ACC112 (cell line): ENCODE measurements at regions not wholly inside any gene's neighbourhood (a gene's known extent, or its start where the extent isn't known, plus 50 kb on each side); places are given as distances from the start of the nearest gene placed in this dataset.

ENCODE experiments used
- H2AFZ ChIP-seq: fragments of 200-600 bp; sonication (generic); one replicate; pipeline ENCODE4 v1.6.0; 2017; ENCODE audit warnings: antibody characterized with exemption, low read length; ENCODE audit not compliant: unreplicated experiment
- H3K27ac ChIP-seq: fragments of 200-600 bp; sonication (generic); 2 replicates; pipeline ENCODE4 v1.5.1; 2014; ENCODE audit warnings: low read depth, mild to moderate bottlenecking, antibody characterized with exemption, low read length, moderate library complexity
- H3K27me3 ChIP-seq: fragments of 200-600 bp; sonication (generic); 2 replicates; pipeline ENCODE4 v1.6.1; 2014; ENCODE audit warnings: mild to moderate bottlenecking, antibody characterized with exemption, low read length, moderate library complexity, mixed read lengths; ENCODE audit not compliant: insufficient read depth
- H3K36me3 ChIP-seq: fragments of 200-600 bp; sonication (generic); 2 replicates; pipeline ENCODE4 v1.6.1; 2016; ENCODE audit warnings: mild to moderate bottlenecking, antibody characterized with exemption, low read length, moderate library complexity, mixed read lengths; ENCODE audit not compliant: insufficient read depth
- H3K4me1 ChIP-seq: fragments of 200-600 bp; sonication (generic); one replicate; pipeline ENCODE4 v1.6.1; 2016; ENCODE audit warnings: low read length, mixed read lengths; ENCODE audit not compliant: insufficient read depth, unreplicated experiment, control insufficient read depth
- H3K4me3 ChIP-seq: fragments of 200-600 bp; sonication (generic); 2 replicates; pipeline ENCODE4 v1.5.1; 2014; ENCODE audit warnings: mild to moderate bottlenecking, low read depth, low read length
- H3K79me2 ChIP-seq: fragments of 200-600 bp; sonication (generic); one replicate; pipeline ENCODE4 v1.6.0; 2016; ENCODE audit warnings: low read length; ENCODE audit not compliant: control insufficient read depth, unreplicated experiment, insufficient read depth

- H3K27me3 ChIP-seq: no peaks in the 10 kb centered on the region
- no peaks in the 10 kb centered on the region for H3K36me3 ChIP-seq
- no peak overlapping the region for H3K27ac ChIP-seq
- H2AFZ ChIP-seq: no peak overlapping the region
- H3K4me3 ChIP-seq: no peak overlapping the region
- no peaks in the 10 kb centered on the region for H3K79me2 ChIP-seq
- H3K4me1 ChIP-seq: no peaks in the 10 kb centered on the region
Measured at GRCh38 chr4:104732766-104733165, 238.1 kb upstream of the CXXC4 start.

- Histone ChIP-seq H2AFZ (no peak overlapping the region), H3K79me2 (no peaks in the 10 kb centered on the region), H3K36me3 (no peaks in the 10 kb centered on the region), H3K4me3 (no peak overlapping the region), H3K4me1 (no peaks in the 10 kb centered on the region), H3K27ac (no peak overlapping the region), H3K27me3 (no peaks in the 10 kb centered on the region)
Measured at GRCh38 chr4:104735174-104735573, 240.5 kb upstream of the CXXC4 start.

- Histone ChIP-seq H3K79me2 (no peaks in the 10 kb centered on the region), H3K36me3 (no peaks in the 10 kb centered on the region), H2AFZ (no peak overlapping the region), H3K4me1 (no peaks in the 10 kb centered on the region), H3K27me3 (no peaks in the 10 kb centered on the region), H3K4me3 (no peak overlapping the region), H3K27ac (no peak overlapping the region)
Measured at GRCh38 chr4:104740161-104740560, 245.5 kb upstream of the CXXC4 start.

DNA sequence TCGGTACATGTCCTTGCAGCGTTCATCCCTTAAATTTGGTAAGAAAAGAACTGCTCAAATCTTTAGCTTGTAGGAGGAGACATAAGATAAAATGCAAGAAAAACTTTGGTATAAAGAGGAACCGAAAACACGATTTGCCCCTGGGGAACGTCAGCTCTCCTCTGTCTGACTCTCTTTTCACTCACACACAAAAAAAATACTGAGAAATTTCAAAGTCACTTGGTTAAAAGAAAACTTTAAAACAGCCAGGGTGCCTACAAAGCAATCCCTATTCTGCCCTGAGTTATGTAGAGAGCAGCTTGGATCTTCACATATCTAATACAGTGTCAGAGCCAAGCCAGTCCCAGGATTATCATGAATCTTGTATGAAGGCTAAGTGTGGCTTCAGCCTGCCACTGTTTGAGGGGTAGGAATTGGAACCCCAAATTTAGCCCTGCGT lies 248.5 kb upstream of the CXXC4 start:
- Histone ChIP-seq H3K4me3 (no peak overlapping the region), H3K79me2 (no peaks in the 10 kb centered on the region), H2AFZ (no peak overlapping the region), H3K36me3 (no peaks in the 10 kb centered on the region), H3K4me1 (no peaks in the 10 kb centered on the region), H3K27me3 (no peaks in the 10 kb centered on the region), H3K27ac (no peak overlapping the region)

- Histone ChIP-seq H3K79me2 (no peaks in the 10 kb centered on the region), H3K27me3 (no peaks in the 10 kb centered on the region), H3K36me3 (no peaks in the 10 kb centered on the region), H3K27ac (no peak overlapping the region), H3K4me3 (no peak overlapping the region), H2AFZ (no peak overlapping the region), H3K4me1 (no peaks in the 10 kb centered on the region)
Measured at GRCh38 chr4:104747635-104748034, 252.9 kb upstream of the CXXC4 start.

GRCh38 chr4:104749062-104749461 lies 254.4 kb upstream of the CXXC4 start:
- Histone ChIP-seq H3K36me3 (no peaks in the 10 kb centered on the region), H2AFZ (no peak overlapping the region), H3K4me3 (no peak overlapping the region), H3K79me2 (no peaks in the 10 kb centered on the region), H3K27ac (no peak overlapping the region), H3K4me1 (no peaks in the 10 kb centered on the region), H3K27me3 (no peaks in the 10 kb centered on the region)

GRCh38 chr4:104750008-104750407 lies 255.3 kb upstream of the CXXC4 start:
- no peak overlapping the region for H2AFZ ChIP-seq
- no peaks in the 10 kb centered on the region for H3K79me2 ChIP-seq
- no peaks in the 10 kb centered on the region for H3K27me3 ChIP-seq
- no peak overlapping the region for H3K27ac ChIP-seq
- no peak overlapping the region for H3K4me3 ChIP-seq
- no peaks in the 10 kb centered on the region for H3K4me1 ChIP-seq
- no peaks in the 10 kb centered on the region for H3K36me3 ChIP-seq

DNA sequence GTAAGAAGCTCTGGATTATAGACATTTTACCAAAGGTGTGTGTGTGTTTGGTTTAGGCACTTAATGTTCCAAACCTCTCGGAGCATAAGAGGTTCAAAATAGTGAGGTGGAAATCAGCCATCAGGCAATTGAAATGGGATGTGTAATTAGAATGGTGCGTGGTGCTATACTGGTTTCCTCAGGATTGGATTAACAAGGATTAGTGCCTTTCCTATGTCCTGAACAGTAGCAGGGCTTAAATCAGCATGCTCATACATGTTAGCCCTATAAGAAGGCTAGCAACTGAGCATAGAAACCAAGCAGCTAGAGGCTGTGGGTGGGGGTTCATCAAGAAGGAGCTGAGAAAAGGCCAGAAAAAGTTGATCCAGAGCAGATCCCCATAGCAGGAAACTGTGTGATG lies 256.8 kb upstream of the CXXC4 start:
- H3K27ac ChIP-seq: no peak overlapping the region
- no peaks in the 10 kb centered on the region for H3K79me2 ChIP-seq
- no peaks in the 10 kb centered on the region for H3K36me3 ChIP-seq
- no peak overlapping the region for H2AFZ ChIP-seq
- no peak overlapping the region for H3K4me3 ChIP-seq
- no peaks in the 10 kb centered on the region for H3K27me3 ChIP-seq
- no peaks in the 10 kb centered on the region for H3K4me1 ChIP-seq

DNA sequence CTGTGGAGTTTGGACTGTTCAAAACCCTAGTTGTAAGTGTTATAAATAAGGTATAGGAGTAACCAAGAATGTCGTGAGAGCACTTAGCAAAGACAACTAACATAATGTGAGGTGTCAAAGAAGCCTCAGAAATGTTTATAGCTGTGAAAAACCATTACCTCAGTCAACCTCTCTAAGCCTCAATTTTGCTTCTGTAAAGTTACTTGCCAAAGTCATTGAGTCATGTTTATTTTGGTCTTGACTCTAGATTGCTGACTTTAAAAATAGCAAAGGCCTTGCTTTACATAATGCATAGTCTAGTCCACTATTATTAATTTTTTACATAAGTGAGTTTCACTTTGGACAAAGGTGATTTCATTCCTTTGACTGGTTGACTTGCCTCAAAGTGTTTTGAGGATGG lies 257.6 kb upstream of the CXXC4 start:
- no peaks in the 10 kb centered on the region for H3K27me3 ChIP-seq
- H3K4me3 ChIP-seq: no peak overlapping the region
- H3K79me2 ChIP-seq: no peaks in the 10 kb centered on the region
- no peak overlapping the region for H2AFZ ChIP-seq
- H3K4me1 ChIP-seq: no peaks in the 10 kb centered on the region
- no peaks in the 10 kb centered on the region for H3K36me3 ChIP-seq
- no peak overlapping the region for H3K27ac ChIP-seq

DNA sequence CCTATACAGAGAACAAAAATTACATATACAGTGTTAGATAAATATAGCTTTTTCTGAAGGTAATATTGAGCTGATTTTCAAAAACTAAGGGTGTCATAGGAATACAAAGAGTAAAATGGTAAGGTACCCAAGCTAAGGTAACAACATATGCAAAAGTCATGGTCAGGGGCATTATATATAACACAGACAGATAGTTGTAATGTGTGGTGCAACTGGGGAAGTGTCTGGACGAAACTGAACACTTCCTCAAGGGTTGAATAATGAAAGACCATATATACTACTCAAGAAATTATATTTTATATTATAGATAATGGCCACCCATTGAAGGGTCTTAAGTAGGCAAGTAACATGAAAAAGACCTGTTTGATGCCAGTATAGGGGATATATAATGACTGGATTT lies 262.1 kb upstream of the CXXC4 start:
- Histone ChIP-seq H3K4me1 (no peaks in the 10 kb centered on the region), H2AFZ (no peak overlapping the region), H3K27ac (no peak overlapping the region)

DNA sequence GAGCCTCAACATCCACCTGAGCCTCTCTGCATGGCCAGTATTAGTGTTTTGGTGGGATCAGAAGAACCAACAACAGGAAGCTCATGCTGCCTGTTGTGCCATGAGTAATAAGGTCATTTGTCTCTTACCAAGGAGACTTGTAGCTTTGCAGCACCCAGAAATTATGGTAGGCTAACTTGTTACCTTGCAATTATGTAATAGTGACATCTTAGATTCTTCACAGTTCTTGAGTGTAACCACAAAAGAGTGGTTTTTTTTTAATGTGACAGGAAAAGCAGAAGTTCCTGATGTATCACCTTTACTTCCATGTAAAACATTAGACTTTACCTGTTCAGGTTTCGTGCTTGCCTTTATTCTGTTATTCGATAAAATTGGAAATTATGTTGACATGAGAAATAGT lies 263.9 kb upstream of the CXXC4 start:
- H3K4me1 ChIP-seq: no peaks in the 10 kb centered on the region
- H3K36me3 ChIP-seq: no peaks in the 10 kb centered on the region
- H3K27ac ChIP-seq: no peak overlapping the region
- no peak overlapping the region for H2AFZ ChIP-seq
- H3K27me3 ChIP-seq: no peaks in the 10 kb centered on the region
- H3K79me2 ChIP-seq: no peaks in the 10 kb centered on the region
- H3K4me3 ChIP-seq: no peak overlapping the region

More for the DNA sequence above, 262.1 kb upstream of the CXXC4 start:
- H3K36me3 ChIP-seq: no peaks in the 10 kb centered on the region
- H3K79me2 ChIP-seq: no peaks in the 10 kb centered on the region
- no peak overlapping the region for H3K4me3 ChIP-seq
- H3K27me3 ChIP-seq: no peaks in the 10 kb centered on the region
